Testis (tissue), 2 donors: ENCODE measurements at regions not wholly inside any gene's neighbourhood (a gene's known extent, or its start where the extent isn't known, plus 50 kb on each side); places are given as distances from the start of the nearest gene placed in this dataset.

ENCODE experiments used
- POLR2A ChIP-seq: fragments of 450-650 bp; IDR thresholded peaks from one replicate; pipeline ENCODE4 v1.6.1; 2017; ENCODE audit warnings: antibody characterized with exemption, mild to moderate bottlenecking, moderate library complexity
- TF ChIP-seq, protein P1 (sequence below), 3 experiments: fragments of 450-650 bp in 2 of 3; fragments of 200-600 bp in 1 of 3; sonication (generic) in 1 of 3; IDR thresholded peaks; one replicate each; pipeline ENCODE4 v1.5.1; 2016 to 2019; ENCODE audit warnings: antibody characterized with exemption in 3 of 3, mild to moderate bottlenecking in 2 of 3, moderate library complexity in 1 of 3

GRCh38 chr3:55245351-55245750 is 241.8 kb downstream of the WNT5A start:
- TF ChIP-seq, protein P1, sequence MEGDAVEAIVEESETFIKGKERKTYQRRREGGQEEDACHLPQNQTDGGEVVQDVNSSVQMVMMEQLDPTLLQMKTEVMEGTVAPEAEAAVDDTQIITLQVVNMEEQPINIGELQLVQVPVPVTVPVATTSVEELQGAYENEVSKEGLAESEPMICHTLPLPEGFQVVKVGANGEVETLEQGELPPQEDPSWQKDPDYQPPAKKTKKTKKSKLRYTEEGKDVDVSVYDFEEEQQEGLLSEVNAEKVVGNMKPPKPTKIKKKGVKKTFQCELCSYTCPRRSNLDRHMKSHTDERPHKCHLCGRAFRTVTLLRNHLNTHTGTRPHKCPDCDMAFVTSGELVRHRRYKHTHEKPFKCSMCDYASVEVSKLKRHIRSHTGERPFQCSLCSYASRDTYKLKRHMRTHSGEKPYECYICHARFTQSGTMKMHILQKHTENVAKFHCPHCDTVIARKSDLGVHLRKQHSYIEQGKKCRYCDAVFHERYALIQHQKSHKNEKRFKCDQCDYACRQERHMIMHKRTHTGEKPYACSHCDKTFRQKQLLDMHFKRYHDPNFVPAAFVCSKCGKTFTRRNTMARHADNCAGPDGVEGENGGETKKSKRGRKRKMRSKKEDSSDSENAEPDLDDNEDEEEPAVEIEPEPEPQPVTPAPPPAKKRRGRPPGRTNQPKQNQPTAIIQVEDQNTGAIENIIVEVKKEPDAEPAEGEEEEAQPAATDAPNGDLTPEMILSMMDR (IDR thresholded peaks at IDR 0.05): no peak
- no peak for TF ChIP-seq POLR2A
